AML-193 (cell line): ENCODE measurements at regions not wholly inside any gene's neighbourhood (a gene's known extent, or its start where the extent isn't known, plus 50 kb on each side); places are given as distances from the start of the nearest gene placed in this dataset.
"Not testable (repeated sequence)": the region's sequence is repeated elsewhere in the genome, so short reads cannot be mapped to it uniquely, and the experiment has no call there.

Experiments
- DNase-seq, 2 experiments: peaks; one replicate each; lab custom pipeline; 2025; lab: John Stamatoyannopoulos, UW

GRCh38 chr4:114296126-114296525, 302.5 kb upstream of the UGT8 start:
- DNase-seq, result no peak

- no peak for DNase-seq
These were observed 296.1 kb upstream of the UGT8 start for GRCh38 chr4:114302472-114302871.

- no peak for DNase-seq
These were observed 294.6 kb upstream of the UGT8 start for GRCh38 chr4:114304046-114304445.

DNA sequence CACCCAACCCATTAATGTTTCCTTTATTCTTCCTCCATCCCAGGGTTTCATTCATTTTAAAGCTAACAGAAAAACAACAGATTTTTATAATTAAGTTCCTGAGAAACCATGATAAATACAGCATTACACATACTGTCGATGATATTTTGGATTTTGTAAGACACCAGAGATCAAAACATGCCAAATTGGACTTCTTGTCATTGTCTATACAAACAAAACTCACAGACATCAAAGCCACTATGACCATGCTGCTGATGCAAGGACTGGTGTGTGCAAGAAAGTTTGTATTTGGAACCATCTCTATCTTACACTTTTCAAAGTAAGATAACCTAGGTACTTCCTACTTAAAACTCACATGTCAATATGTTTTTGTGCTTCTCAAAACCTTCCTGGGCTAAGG, 294.0 kb upstream of the UGT8 start:
- no peak for DNase-seq

GRCh38 chr4:114306946-114307345, 291.7 kb upstream of the UGT8 start:
- DNase-seq, result no peak

DNA sequence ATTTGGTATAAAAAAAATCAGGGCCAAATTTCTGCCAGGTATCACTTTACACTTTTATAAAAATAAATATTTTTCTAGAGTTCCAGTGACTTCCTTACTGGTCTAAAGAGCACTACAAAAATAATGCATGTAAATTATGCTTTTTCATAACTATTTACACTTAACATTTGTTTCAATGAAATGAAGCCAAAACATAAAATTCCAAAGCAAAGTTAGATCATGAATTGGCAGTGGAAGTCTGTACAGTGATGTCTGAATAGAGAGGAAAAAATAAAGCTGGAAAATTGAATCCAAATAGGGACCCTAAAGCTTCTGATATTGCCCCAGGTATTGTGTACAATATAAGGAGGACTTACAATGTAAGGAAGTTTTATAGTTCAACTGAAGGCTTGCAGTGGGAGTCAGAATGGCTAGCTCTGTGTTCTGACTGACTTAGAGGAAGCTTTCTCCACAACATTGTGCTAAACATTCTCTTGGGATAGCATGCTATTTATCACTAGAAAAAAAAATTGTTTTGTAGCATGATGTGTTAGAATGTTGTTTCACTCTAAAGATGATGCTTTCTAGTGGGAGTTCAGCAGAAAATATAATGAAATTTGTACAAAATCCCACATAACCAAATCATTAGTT, 288.2 kb upstream of the UGT8 start:
- DNase-seq, result no peak

DNA sequence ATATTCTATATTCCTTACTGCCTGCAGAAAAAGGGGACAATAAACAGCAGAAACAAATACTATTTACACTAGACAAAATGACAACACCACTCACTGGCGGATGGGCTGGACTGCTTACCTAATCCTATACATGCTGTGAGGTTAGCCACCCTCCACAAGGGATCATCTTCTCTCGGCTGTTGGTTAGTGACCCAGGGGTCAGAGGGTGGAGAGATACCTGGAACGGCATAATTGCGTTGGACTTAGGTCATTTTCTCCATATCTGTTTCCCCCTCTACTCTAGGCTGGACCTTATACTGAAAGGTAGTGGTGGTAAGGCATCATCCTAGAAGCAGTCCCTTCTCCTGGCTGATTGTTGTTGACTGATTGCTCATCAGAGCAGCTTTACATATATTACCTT, 286.8 kb upstream of the UGT8 start:
- no peak for DNase-seq

- DNase-seq, result no peak
These were observed 286.3 kb upstream of the UGT8 start for GRCh38 chr4:114312338-114312737.

DNA sequence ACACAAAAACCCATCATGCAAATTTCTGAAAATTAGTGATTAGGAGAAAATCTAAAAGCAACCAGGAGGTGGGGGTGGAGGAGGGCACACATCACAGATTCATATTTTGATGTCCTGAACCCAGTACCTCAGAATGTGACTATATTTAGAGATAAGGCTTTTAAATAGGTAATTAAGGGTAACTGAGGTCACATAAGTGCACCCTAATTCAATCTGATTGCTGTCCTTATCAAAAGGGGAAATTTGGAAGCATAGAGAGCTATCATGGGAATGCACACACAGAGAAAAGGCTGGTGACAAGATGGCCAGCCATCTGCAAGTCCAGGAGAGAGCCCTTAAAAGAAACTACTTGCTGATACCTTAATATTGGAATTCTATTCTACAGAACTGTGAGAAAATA, 281.8 kb upstream of the UGT8 start:
- DNase-seq, result no peak

GRCh38 chr4:114317564-114317963, 281.0 kb upstream of the UGT8 start:
- no peak for DNase-seq

DNA sequence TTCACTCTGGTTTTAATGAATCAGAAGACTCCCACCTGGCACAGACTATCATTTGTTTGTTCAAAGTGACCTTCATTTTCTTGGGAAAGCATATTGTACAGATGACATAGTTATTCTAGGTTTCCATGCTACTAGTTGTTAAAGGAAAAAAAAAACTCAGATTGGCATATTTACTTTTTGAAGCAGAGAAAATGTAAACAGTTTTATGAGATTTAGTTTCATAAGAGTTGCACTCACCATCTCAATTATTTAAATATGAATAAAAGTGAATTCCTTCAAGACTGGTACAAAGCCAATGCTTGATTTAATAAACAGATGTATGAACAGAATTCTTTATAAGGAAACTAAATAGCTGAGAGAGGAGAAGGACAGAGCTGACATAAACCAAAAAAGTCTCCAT, 280.3 kb upstream of the UGT8 start:
- no peak for DNase-seq

- no peak for DNase-seq
These were observed 278.5 kb upstream of the UGT8 start for GRCh38 chr4:114320126-114320525.

- DNase-seq, result no peak
These were observed 277.2 kb upstream of the UGT8 start for GRCh38 chr4:114321366-114321765.

DNA sequence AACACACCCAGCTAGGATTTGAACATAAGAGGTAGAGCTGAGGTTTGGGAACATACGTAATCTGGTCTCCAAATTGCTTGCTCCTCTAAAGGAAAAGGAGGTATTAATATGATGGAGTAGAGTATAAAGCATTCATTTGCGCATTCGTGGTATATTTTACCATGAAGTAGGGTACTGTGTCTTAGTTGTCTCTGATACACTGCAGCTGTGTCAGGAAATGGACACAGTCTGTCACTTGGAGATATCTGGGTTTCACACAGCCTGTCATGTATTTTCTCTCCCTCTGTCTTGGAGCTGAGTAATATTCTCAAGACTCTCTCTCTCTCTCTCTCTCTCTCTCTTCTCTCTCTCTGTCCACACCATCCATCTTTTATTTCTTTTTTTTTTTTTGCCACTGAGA, 274.8 kb upstream of the UGT8 start:
- DNase-seq, result no peak

GRCh38 chr4:114326358-114326757, 272.2 kb upstream of the UGT8 start:
- DNase-seq, result no peak

DNA sequence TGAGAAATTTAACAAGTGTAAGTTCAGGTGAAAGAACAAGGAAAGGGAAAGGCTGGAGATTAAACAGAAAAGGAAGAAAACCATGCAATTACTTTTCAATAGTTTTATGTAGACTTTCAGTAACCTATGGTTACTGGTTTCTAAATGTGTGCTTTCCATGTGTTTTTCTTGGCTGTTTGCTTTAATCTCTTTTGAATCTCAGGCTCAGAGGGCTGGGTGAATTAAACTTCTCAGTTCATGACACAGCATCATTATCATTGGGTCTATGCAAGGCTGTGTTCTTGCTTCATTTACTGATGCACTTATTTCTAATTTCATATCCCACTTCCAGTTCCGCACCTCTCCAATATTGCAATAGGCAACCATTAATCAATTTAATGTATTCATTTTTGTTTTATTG, 266.5 kb upstream of the UGT8 start:
- DNase-seq, result no peak

- DNase-seq, result not testable (repeated sequence)
These were observed 264.2 kb upstream of the UGT8 start for GRCh38 chr4:114334363-114334762.

DNA sequence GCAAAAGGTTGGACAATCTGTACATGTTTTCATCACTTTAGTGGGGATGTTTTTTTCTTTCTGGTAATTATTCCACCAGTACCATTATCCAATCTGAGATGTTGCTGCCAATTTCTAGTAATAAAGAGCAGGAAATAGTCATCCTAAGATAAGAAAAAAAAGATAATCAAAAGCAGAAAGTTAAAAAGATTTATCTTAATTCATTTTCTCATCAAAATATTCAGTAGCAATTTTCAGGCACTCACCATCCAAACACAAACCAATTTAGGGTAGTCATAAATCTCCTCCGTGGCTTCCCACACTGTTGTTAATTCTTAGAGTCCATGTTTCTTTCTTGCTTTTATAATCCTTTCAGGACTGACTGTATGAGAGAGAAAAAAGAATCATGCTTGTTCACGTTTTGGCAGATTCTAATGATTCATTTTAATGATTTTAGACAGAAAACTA, 263.7 kb upstream of the UGT8 start:
- no peak for DNase-seq

GRCh38 chr4:114335339-114335738, 263.3 kb upstream of the UGT8 start:
- DNase-seq, result no peak

- no peak for DNase-seq
These were observed 255.6 kb upstream of the UGT8 start for GRCh38 chr4:114343015-114343414.

DNA sequence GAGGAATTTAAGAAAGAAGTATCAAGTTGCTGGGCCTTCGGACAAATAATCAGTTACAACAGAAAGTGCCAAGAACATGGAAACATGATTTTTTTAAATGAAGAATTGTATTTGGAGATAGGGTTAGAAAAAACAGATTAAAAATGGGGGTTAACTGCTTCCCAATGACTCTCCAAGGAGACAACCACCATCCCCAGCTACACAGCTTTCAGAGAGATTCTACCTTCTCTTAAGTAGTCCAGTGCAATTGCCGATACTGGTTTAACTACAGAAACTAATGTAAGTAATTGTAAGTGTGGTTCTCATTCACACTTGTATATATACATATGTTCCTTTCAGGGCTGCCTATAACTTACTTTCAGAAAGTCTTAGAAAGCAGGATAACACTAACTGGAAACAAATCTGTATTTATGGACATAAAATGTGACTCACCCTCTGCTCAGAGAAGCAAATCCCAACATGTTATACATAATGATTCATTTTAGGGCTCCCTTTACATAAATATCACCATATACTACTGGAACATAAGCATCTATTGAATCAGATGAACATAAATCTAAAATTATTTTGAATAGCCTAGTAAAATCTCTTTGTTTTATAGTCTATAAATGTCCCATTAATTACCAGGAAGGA, 248.9 kb upstream of the UGT8 start:
- DNase-seq, result no peak

GRCh38 chr4:114358901-114359300, 239.7 kb upstream of the UGT8 start:
- no peak for DNase-seq

GRCh38 chr4:114361249-114361648, 237.4 kb upstream of the UGT8 start:
- no peak for DNase-seq

DNA sequence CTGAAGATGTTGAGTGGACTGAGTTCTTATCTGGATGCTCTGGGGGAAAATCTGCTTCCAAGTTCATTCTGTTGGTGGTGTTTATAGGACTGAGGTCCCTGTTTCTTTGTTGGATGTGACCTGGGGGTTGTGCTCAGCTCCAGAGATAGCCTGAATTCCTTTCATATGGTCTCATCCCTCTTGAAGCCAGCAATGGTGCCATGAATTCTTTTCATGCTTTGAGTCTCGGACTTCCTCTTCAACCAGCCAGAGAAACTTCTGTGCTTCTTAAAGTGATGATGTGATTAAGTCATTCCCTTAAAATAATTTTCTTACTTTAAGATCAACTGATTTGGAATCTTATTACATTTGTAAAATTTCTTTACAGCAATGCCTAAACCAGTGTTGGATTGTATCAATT, 233.8 kb upstream of the UGT8 start:
- no peak for DNase-seq
